ENCODE measurements at regions not wholly inside any gene's neighbourhood (a gene's known extent, or its start where the extent isn't known, plus 50 kb on each side); places are given as distances from the start of the nearest gene placed in this dataset.
A peak's percentile ranks its signal among the peaks of the same experiment; 100 is the strongest.

GRCh38 chr2:111219285-111219684, 98.6 kb downstream of the BCL2L11 start:
- no peak for DNase-seq (ENCODE audit: extremely low read depth, low read depth)

GRCh38 chr2:111219734-111220505, 99.2 kb downstream of the BCL2L11 start:
- DNase-seq (ENCODE audit: extremely low read depth, low read depth): no peak

GRCh38 chr2:111220962-111221361, 100.2 kb downstream of the BCL2L11 start:
- no peak for DNase-seq (ENCODE audit: extremely low read depth, low read depth)

GRCh38 chr2:111221701-111222100, 101.0 kb downstream of the BCL2L11 start:
- no peak for DNase-seq (ENCODE audit: extremely low read depth, low read depth)

- DNase-seq (ENCODE audit: extremely low read depth, low read depth): no peak
These were observed 101.6 kb downstream of the BCL2L11 start for GRCh38 chr2:111222204-111222866.

- no peak for DNase-seq (ENCODE audit: extremely low read depth, low read depth)
These were observed 105.1 kb downstream of the BCL2L11 start for GRCh38 chr2:111225856-111226255.

GRCh38 chr2:111226876-111227700, 106.4 kb downstream of the BCL2L11 start:
- peak; percentile 12 for DNase-seq (ENCODE audit: extremely low read depth, low read depth)

- DNase-seq (ENCODE audit: extremely low read depth, low read depth): no peak
These were observed 107.0 kb downstream of the BCL2L11 start for GRCh38 chr2:111227716-111228141.

- no peak for DNase-seq (ENCODE audit: extremely low read depth, low read depth)
These were observed 111.0 kb downstream of the BCL2L11 start for GRCh38 chr2:111231532-111232252.

- DNase-seq (ENCODE audit: extremely low read depth, low read depth): no peak
These were observed 114.7 kb downstream of the BCL2L11 start for GRCh38 chr2:111235192-111236015.

GRCh38 chr2:111236025-111236424, 115.3 kb downstream of the BCL2L11 start:
- DNase-seq (ENCODE audit: extremely low read depth, low read depth): no peak

GRCh38 chr2:111238296-111238695, 117.6 kb downstream of the BCL2L11 start:
- DNase-seq (ENCODE audit: extremely low read depth, low read depth): no peak

- DNase-seq (ENCODE audit: extremely low read depth, low read depth): no peak
These were observed 118.4 kb downstream of the BCL2L11 start for GRCh38 chr2:111239107-111239506.

GRCh38 chr2:111239581-111240249, 119.0 kb downstream of the BCL2L11 start:
- DNase-seq (ENCODE audit: extremely low read depth, low read depth): no peak

- no peak for DNase-seq (ENCODE audit: extremely low read depth, low read depth)
These were observed 122.6 kb downstream of the BCL2L11 start for GRCh38 chr2:111243295-111243694.

- DNase-seq (ENCODE audit: extremely low read depth, low read depth): no peak
These were observed 124.2 kb downstream of the BCL2L11 start for GRCh38 chr2:111244864-111245263.

GRCh38 chr2:111246620-111247061, 125.9 kb downstream of the BCL2L11 start:
- DNase-seq (ENCODE audit: extremely low read depth, low read depth): no peak

- no peak for DNase-seq (ENCODE audit: extremely low read depth, low read depth)
These were observed 126.8 kb downstream of the BCL2L11 start for GRCh38 chr2:111247491-111247890.

GRCh38 chr2:111249806-111250205, 129.1 kb downstream of the BCL2L11 start:
- no peak for DNase-seq (ENCODE audit: extremely low read depth, low read depth)
